Endothelial cell of umbilical vein (primary cell): ENCODE measurements at regions not wholly inside any gene's neighbourhood (a gene's known extent, or its start where the extent isn't known, plus 50 kb on each side); places are given as distances from the start of the nearest gene placed in this dataset.

Experiments
- BruUV-seq: library from RNA; stranded (reverse); fragments of 400-500 nt; replicated peaks from 2 replicates; lab custom pipeline; 2021; lab: Mats Ljungman, UMichigan
- CTCF ChIA-PET: fragments of 300-600, 350-600 bp; sonication (Branson Sonifier 250); formaldehyde crosslinking; loops from one replicate; lab custom pipeline; 2021; ENCODE audit warnings: antibody characterized with exemption, inconsistent platforms; lab: Charles Lee
- POLR2A ChIA-PET: fragments of 300-600, 350-600 bp; sonication (Branson Sonifier 250); formaldehyde crosslinking; loops from one replicate; lab custom pipeline; 2021; ENCODE audit warnings: antibody characterized with exemption, inconsistent platforms; lab: Charles Lee
- DNase-seq: peaks from one replicate; pipeline ENCODE4 v3.0.0-alpha.2; 2011; ENCODE audit warnings: low read depth, low spot score
- FAIRE-seq: peaks from 2 replicates; lab custom pipeline; 2011; peaks lifted over from hg19 to GRCh38; lab: Jason Lieb, UNC
- H2AFZ ChIP-seq: 2 replicates; pipeline ENCODE4 v1.6.0; 2012; ENCODE audit warnings: low read depth, low read length, control low read depth, inconsistent platforms
- H3K27ac ChIP-seq: 2 replicates; pipeline ENCODE4 v1.5.1; 2011; ENCODE audit warnings: low read depth, mild to moderate bottlenecking, control low read depth, low read length, moderate library complexity; ENCODE audit not compliant: insufficient read depth
- H3K27me3 ChIP-seq, 2 experiments: 2 replicates each; pipeline versions ENCODE4 v1.6.0 to v1.6.1; 2011; ENCODE audit warnings: low read length in 2 of 2, mixed read lengths in 1 of 2; ENCODE audit not compliant: control insufficient read depth in 2 of 2, insufficient read depth in 2 of 2
- H3K36me3 ChIP-seq, 2 experiments: 2 replicates in 1 of 2; 3 replicates in 1 of 2; pipeline ENCODE4 v1.5.1; 2011; ENCODE audit warnings: low read length in 2 of 2, mild to moderate bottlenecking in 1 of 2, moderate library complexity in 1 of 2; ENCODE audit not compliant: control insufficient read depth in 2 of 2, insufficient read depth in 2 of 2; ENCODE audit errors: extremely low read depth in 1 of 2
- H3K4me1 ChIP-seq: 3 replicates; pipeline ENCODE4 v1.5.1; 2011; ENCODE audit warnings: mild to moderate bottlenecking, low read length; ENCODE audit not compliant: control insufficient read depth, insufficient read depth; ENCODE audit errors: extremely low read depth
- H3K4me2 ChIP-seq: 2 replicates; pipeline ENCODE4 v1.6.1; 2011; ENCODE audit warnings: low read length, control low read depth, mixed read lengths; ENCODE audit not compliant: insufficient read depth
- H3K4me3 ChIP-seq, 3 experiments: fragments of 200-600 bp in 1 of 3; sonication (generic), shearing (Covaris generic) in 1 of 3; replicated peaks in 1 of 3; 2 replicates each; pipeline ENCODE4 v1.5.1; 2011 to 2016; ENCODE audit warnings: control low read depth in 3 of 3, low read length in 3 of 3, mild to moderate bottlenecking in 2 of 3, inconsistent platforms in 1 of 3, low read depth in 1 of 3, moderate library complexity in 1 of 3; ENCODE audit not compliant: insufficient read depth in 1 of 3
- H3K79me2 ChIP-seq: 2 replicates; pipeline ENCODE4 v1.6.0; 2012; ENCODE audit warnings: low read length, inconsistent platforms; ENCODE audit not compliant: control insufficient read depth, insufficient read depth
- H3K9ac ChIP-seq: replicated peaks from 2 replicates; pipeline ENCODE3; 2011; ENCODE audit warnings: low read length, control low read depth; ENCODE audit not compliant: insufficient read depth; ENCODE audit errors: extremely low read depth
- H3K9me1 ChIP-seq: replicated peaks from 3 replicates; pipeline ENCODE4 v1.6.0; 2011; ENCODE audit warnings: mild to moderate bottlenecking, low read length; ENCODE audit not compliant: control insufficient read depth, insufficient read depth; ENCODE audit errors: extremely low read depth
- H3K9me3 ChIP-seq: replicated peaks from 2 replicates; pipeline ENCODE4 v1.5.1; 2012; ENCODE audit warnings: low read length, inconsistent platforms; ENCODE audit not compliant: control insufficient read depth, insufficient read depth
- H4K20me1 ChIP-seq: replicated peaks from 2 replicates; pipeline ENCODE3; 2011; ENCODE audit warnings: mild to moderate bottlenecking, low read length; ENCODE audit not compliant: control insufficient read depth, insufficient read depth; ENCODE audit errors: extremely low read depth
- EZH2 ChIP-seq: IDR thresholded peaks from 2 replicates; pipeline ENCODE4 v1.6.1; 2012; ENCODE audit warnings: borderline replicate concordance, low read depth, mild to moderate bottlenecking, moderate library complexity, low read length, inconsistent platforms; ENCODE audit not compliant: severe bottlenecking
- FOS ChIP-seq: IDR thresholded peaks from 2 replicates; pipeline ENCODE4 v1.6.1; 2011; ENCODE audit warnings: mild to moderate bottlenecking, low read length, moderate library complexity, borderline replicate concordance; ENCODE audit not compliant: insufficient read depth
- GATA2 ChIP-seq: IDR thresholded peaks from 2 replicates; pipeline ENCODE4 v1.7.0; 2011; ENCODE audit warnings: low read depth, mild to moderate bottlenecking, moderate library complexity, mixed read lengths, low read length; ENCODE audit not compliant: insufficient read length, insufficient read depth
- JUN ChIP-seq: IDR thresholded peaks from 2 replicates; pipeline ENCODE4 v1.6.1; 2011; ENCODE audit warnings: borderline replicate concordance, low read depth; ENCODE audit not compliant: insufficient read length, insufficient read depth
- MAX ChIP-seq: IDR thresholded peaks from 2 replicates; pipeline ENCODE4 v1.6.1; 2011; ENCODE audit not compliant: insufficient read depth, insufficient read length
- MYC ChIP-seq: IDR thresholded peaks from one replicate; pipeline ENCODE4 v1.6.1; 2011; ENCODE audit warnings: mild to moderate bottlenecking, low read depth, low read length
- POLR2A ChIP-seq: IDR thresholded peaks from 2 replicates; pipeline ENCODE4 v1.6.1; 2012; ENCODE audit warnings: low read depth, mild to moderate bottlenecking, control low read depth, low read length
- POLR2AphosphoS5 ChIP-seq: IDR thresholded peaks from 2 replicates; pipeline ENCODE4 v1.6.1; 2012; ENCODE audit warnings: low read depth, mild to moderate bottlenecking, control low read depth, low read length, moderate library complexity; ENCODE audit not compliant: insufficient read depth
- dilution Hi-C: fragments of 300-500 bp; cut with MboI; formaldehyde crosslinking; loops from one replicate; pipeline ENCODE4 v1.15.0; 2019; ENCODE audit warnings: low sequenced_read_pairs; ENCODE audit not compliant: extremely low pct_ligation_motif_present
- intact Hi-C: fragments of 100-400 bp; cut with micrococcal nuclease; formaldehyde crosslinking; loops from one replicate; pipeline ENCODE4 v1.10.0; 2022
- TF ChIP-seq, protein P1 (sequence below), 2 donors: IDR thresholded peaks; 1 replicate in 1 of 2; 2 replicates in 1 of 2; pipeline ENCODE4 v1.5.1; 2011; ENCODE audit warnings: low read length in 2 of 2, mild to moderate bottlenecking in 2 of 2, moderate library complexity in 2 of 2, control low read depth in 1 of 2, inconsistent platforms in 1 of 2, low read depth in 1 of 2; ENCODE audit not compliant: insufficient read depth in 1 of 2; ENCODE audit errors: extremely low read depth in 1 of 2

GRCh38 chr18:2391470-2391869, 179.8 kb downstream of the METTL4 start:
- Histone ChIP-seq H3K4me3 (no peak overlapping the region), H3K9ac (no peak overlapping the region), H2AFZ (no peak overlapping the region), H3K4me2 (no peak overlapping the region), H3K27me3 (no peaks in the 10 kb centered on the region), H3K79me2 (no peaks in the 10 kb centered on the region), H3K9me1 (no peaks in the 10 kb centered on the region), H3K27ac (no peak overlapping the region), H3K36me3 (no peaks in the 10 kb centered on the region), H4K20me1 (no peaks in the 10 kb centered on the region), H3K9me3 (no peaks in the 10 kb centered on the region), H3K4me1 (no peaks in the 10 kb centered on the region)
- BruUV-seq: no TSS peak
- DNase-seq (no peak), FAIRE-seq (no peak)
- ChIA-PET POLR2A (no interaction called here), CTCF (no interaction called here)
- no peak for TF ChIP-seq GATA2
- TF ChIP-seq MAX: no peak
- TF ChIP-seq POLR2AphosphoS5: no peak
- TF ChIP-seq FOS: no peak
- TF ChIP-seq, protein P1, sequence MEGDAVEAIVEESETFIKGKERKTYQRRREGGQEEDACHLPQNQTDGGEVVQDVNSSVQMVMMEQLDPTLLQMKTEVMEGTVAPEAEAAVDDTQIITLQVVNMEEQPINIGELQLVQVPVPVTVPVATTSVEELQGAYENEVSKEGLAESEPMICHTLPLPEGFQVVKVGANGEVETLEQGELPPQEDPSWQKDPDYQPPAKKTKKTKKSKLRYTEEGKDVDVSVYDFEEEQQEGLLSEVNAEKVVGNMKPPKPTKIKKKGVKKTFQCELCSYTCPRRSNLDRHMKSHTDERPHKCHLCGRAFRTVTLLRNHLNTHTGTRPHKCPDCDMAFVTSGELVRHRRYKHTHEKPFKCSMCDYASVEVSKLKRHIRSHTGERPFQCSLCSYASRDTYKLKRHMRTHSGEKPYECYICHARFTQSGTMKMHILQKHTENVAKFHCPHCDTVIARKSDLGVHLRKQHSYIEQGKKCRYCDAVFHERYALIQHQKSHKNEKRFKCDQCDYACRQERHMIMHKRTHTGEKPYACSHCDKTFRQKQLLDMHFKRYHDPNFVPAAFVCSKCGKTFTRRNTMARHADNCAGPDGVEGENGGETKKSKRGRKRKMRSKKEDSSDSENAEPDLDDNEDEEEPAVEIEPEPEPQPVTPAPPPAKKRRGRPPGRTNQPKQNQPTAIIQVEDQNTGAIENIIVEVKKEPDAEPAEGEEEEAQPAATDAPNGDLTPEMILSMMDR (IDR thresholded peaks at IDR 0.05; ENCODE audit: extremely low read depth in 1 of 2, insufficient read depth in 1 of 2, low read depth in 1 of 2, low read length in 2 of 2): no peak
- no peak for TF ChIP-seq MYC
- TF ChIP-seq JUN: no peak
- TF ChIP-seq POLR2A: no peak
- no peak for TF ChIP-seq EZH2
- intact Hi-C loops (no loop called here), dilution Hi-C loops (no loop called here)
